ENCODE measurements at regions not wholly inside any gene's neighbourhood (a gene's known extent, or its start where the extent isn't known, plus 50 kb on each side); places are given as distances from the start of the nearest gene placed in this dataset.
A peak's percentile ranks its signal among the peaks of the same experiment; 100 is the strongest.

DNA sequence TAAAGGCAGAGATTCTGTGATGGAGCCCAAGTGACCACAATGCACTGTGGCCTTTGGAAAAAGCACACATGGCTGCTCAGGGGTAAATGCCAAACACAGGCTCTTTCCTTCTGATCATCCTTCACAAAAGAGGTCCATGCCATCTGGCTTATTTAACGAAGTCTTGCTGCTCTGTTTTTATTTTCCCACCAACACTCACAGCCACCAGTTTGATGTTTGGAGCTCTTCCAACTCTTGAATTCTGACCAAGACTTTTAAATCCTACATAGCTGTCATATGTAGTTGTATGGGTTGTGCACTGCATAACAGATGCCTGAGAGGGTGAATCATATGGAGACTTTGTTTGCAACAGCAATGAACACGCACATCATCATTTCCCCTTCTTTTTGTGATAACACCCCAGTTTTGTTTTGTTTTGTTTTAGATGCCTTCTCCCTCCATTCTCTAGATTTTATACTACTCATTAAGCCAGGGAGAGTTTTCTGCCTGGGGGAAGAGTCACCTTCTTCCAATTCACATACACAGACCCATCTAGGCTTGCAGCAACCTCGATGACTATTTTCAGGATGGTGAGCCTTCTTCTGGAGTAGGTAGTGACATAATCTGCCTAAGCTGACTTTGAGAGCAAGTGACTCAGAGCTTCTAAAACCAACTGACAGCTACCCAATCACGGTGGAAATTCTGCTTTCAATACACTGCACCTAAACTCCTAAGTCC is 145.2 kb upstream of the WSCD2 start:
- DNase-seq: no peak

- DNase-seq: no peak
Measured at GRCh38 chr12:107984973-107985372, 144.1 kb upstream of the WSCD2 start.

GRCh38 chr12:107986183-107986582 is 142.9 kb upstream of the WSCD2 start:
- DNase-seq: no peak

DNA sequence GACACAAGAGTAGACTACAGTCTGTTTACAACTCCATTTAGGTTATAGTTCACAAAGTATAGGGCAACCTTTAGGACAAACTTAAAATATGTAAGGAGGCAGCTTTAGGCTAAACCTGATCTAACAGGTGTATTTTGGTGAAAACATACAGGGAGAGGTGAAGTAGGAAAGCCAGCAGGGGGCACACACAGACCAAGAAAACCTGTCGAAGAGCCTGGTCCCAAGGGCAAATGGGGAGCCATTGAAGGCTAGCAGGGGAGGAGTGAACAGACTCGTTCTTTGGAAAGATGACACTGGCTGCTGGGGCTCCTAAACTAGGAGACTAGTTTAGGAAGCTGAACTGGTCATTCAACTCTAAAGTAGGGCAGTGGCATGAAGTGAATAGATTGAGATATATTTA is 138.8 kb upstream of the WSCD2 start:
- peak; percentile 12 to 49 for DNase-seq

GRCh38 chr12:107992029-107992428 is 137.1 kb upstream of the WSCD2 start:
- no peak for DNase-seq

DNA sequence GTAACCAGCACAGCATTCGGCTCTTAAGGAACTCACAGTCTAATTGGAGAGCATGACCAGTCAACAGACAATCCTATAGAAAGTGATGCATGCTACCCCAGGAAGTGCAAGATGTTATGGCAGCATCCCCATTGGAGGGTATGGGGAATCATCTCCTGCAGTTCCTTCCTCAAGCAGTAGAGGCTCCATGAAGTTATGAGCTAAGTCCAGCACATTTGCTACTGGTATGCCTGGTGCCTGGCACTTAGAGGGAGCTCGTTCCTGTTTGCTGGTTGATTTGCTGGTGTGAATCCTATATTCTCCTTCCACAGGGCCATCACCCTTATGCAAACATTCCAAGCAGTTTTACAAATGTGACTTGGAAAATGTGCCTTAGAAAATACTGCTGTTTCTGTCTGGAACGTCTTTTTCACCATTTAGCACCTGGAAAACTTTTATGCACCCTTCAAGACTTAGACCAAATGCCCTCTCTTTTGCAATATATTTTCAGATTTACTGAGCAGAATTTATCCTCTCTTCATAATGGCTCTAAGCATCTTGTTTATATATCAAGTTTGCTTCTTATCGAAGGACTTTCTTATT is 136.1 kb upstream of the WSCD2 start:
- DNase-seq: peak in 1 of 2 donors; percentile 1

DNA sequence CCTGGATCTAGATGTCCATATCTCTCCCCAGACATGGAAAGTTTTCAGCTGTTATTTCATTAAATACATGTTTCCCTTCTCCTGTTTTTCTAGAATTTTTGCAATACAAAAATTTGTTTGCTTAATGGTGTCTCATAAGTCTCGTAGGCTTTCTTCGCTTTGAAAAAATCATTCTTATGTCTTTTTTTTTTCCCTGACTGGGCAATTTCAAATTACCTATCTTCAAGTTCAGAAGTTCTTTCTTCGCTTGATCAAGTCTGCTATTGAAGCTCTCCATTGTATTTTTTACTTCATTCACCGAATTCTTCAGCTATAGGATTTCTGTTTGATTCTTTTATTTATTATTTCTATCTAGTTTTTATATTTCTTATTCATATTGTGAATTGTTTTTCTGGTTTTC is 130.2 kb upstream of the WSCD2 start:
- no peak for DNase-seq

DNA sequence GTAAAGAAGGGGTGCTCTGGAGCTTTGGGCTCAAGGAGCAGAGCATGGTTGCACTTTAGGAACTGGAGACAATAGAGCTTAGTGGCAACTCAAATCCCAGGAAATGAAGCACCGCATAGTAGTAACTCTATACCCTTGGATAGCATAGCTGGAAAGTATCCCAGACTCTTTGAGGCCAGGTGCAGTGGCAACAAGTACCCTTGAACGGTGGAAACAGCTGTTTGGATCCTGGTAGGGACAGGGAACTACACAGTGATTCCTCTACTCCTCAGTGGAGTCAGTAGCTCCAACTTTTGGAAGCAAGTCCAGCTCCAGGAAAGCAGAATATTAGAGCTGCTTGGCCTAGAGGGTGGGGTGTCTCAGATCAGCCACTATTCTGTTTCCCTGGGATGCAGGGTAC is 129.0 kb upstream of the WSCD2 start:
- no peak for DNase-seq

GRCh38 chr12:108004319-108004718 is 124.8 kb upstream of the WSCD2 start:
- DNase-seq: no peak

- no peak for DNase-seq
Measured at GRCh38 chr12:108008163-108008905, 120.8 kb upstream of the WSCD2 start.

DNA sequence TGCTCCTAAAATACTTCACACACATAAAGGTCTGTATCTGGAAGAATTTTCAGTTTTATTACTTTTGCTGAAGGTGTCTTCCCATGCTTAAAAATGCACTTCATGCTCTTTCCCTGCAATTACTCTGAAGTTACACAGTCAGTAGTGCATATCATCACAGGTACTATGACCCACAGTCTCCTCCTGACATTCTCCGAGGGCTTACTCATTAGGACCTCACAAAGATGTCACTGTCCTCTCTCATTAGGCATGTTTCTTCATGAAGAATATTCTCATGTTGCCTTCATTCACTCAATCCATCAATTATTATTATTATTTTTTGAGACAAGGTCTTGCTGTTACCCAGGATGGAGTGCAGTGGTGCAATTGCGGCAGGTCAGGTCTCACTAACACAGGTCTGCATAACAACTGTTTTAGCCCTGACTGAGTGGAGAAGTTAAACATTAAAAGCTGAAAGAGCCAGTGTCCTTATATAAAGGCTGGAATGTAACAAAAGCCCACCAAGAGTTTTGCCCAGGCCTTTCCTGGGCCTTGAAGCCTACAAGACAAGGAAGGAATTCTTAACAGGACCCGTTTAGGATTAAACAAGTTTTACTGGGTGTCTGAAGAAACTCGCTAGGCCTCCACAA is 119.5 kb upstream of the WSCD2 start:
- no peak for DNase-seq

GRCh38 chr12:108016022-108016564 is 113.0 kb upstream of the WSCD2 start:
- DNase-seq: no peak

- no peak for DNase-seq
Measured at GRCh38 chr12:108017472-108018057, 111.5 kb upstream of the WSCD2 start.

DNA sequence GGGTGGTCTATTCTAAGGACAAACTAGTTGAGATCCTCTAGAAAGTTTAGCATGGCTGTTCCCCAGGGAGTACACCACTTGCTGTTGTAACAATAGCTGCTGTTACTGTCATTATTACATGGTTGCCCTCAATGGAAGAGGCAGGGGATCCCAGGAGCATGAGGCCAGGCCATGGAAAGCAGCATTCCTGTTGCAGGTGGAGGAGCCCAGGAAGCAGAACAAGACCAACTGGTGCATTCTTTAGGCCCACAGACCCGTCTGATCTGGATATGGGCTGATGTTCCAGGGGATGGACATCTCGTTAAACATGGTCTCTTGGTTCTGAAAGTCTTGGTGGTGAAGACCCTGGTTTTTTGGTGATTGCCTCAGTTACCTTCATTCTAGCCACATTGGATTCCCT is 109.2 kb upstream of the WSCD2 start:
- no peak for DNase-seq

DNA sequence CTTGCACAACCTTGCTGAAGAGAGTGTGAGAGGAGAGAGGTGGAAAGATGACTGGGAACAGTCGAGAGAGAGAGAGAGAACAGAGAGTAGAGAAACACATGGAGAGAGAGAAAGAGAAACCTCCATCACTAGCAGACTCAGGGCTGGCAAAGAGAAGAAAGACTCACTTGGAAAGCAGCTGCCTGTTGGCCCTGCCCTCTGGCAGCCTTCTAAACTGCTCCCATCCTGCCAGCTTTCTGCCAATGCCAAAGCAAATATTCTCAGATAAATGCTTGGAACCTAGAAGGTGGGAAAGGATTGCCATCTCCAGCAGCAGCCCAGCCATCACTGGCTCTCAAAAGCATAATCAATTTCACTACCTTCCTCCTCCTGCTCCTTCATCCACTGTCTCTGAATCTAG is 107.9 kb upstream of the WSCD2 start:
- DNase-seq: no peak

- DNase-seq: no peak
Measured at GRCh38 chr12:108021949-108022522, 107.1 kb upstream of the WSCD2 start.

DNA sequence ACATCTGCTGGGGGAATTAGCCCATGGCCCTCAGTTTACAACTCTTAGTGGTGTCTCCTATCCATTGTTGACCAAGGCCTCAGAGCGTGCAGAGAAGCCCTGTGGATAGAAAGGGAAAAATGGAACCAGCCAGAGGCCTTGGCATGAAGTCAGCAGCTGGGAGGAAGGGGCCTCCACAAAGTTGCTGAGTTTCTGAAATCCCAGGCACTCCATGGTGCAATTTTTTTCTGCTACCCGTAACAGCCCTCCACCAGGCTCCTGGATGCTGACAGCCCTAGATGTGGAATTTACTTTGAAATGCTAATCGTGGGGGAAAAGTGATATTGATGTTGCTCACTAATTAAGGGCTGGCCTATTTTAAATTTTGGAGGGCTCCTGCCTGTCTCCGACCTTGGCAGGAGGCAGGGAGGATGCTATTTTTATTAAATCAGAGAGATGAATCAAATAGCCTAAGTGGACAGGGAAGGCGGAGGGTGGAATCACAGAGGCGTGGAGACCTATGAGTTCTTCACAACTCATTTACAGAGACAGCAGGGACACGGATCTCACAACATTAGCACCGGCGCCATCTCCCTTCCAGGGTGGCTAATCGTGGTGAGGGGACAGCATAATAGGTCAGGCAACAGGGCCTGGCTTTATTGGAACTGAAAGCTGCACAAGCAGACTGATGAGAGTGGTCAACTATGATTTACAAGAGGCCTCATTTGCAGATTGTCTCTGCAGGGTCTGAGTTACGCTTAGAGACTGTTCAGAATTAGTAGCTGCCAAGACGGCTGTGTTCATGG is 99.8 kb upstream of the WSCD2 start:
- no peak for DNase-seq

GRCh38 chr12:108033090-108033489 is 96.0 kb upstream of the WSCD2 start:
- no peak for DNase-seq

- DNase-seq: no peak
Measured at GRCh38 chr12:108035372-108035771, 93.7 kb upstream of the WSCD2 start.

GRCh38 chr12:108037960-108038359 is 91.1 kb upstream of the WSCD2 start:
- DNase-seq: no peak

DNA sequence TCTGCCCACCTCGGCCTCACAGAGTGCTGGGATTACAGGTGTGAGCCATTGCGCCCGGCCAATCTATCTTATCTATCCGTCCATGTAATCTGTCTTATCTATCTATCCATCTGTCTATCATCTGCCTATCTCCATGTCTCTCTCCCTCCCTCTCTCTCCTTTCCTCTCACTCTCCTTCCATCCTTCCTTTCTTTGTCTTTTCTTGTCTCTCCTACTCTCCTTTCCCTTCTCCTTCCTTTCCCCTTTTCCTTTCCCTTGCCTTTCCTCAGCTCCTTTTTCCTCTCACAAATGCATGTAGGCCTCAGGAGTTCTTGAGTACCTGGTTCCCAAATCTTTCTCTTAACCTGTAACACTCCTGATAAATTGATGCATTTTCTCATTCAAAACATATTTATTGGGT is 89.3 kb upstream of the WSCD2 start:
- DNase-seq: no peak

DNA sequence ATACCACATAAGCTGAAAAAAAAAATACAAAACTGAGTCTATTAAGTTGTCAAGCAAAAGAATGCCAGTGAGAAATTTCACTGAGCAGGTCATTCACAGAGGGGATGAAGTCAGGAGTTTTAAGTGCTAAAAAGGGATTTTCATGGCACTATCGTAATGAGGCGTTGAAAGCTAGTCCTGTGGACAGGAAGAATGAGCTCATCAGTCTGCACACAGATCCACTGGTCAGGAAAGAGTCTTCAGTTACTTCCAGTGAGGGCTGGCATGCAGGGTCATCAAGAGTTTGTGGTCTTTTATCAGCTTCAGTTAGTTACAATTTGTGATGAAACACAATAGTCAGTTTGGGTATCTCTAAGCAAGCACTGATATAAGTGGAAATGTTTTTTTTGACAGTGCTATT is 88.1 kb upstream of the WSCD2 start:
- DNase-seq: no peak

Data from CD4-positive, alpha-beta T cell treated with Interleukin-1 beta for 1 hour (primary cell).